Liver (tissue), 7 donors: ENCODE measurements at regions not wholly inside any gene's neighbourhood (a gene's known extent, or its start where the extent isn't known, plus 50 kb on each side); places are given as distances from the start of the nearest gene placed in this dataset.

Source experiments
- DNase-seq: peaks from one replicate; pipeline ENCODE4 v3.0.0-alpha.2; 2017; ENCODE audit warnings: low spot score
- H3K27ac ChIP-seq, 2 donors: one replicate each; pipeline ENCODE4 v1.7.0; 2013; ENCODE audit warnings: inconsistent platforms in 2 of 2, low read length in 2 of 2, control low read depth in 1 of 2, low read depth in 1 of 2, mild to moderate bottlenecking in 1 of 2
- H3K27me3 ChIP-seq, 4 donors: one replicate each; pipeline versions ENCODE4 v1.6.1 to v1.7.0; 2013; ENCODE audit warnings: low read length in 3 of 4, inconsistent platforms in 1 of 4, mild to moderate bottlenecking in 1 of 4, moderate library complexity in 1 of 4; ENCODE audit not compliant: control insufficient read depth in 4 of 4, insufficient read depth in 4 of 4
- H3K36me3 ChIP-seq, 4 donors: one replicate each; pipeline versions ENCODE4 v1.6.1 to v1.7.0; 2013; ENCODE audit warnings: low read length in 3 of 4, mild to moderate bottlenecking in 3 of 4, low read depth in 1 of 4, moderate library complexity in 1 of 4; ENCODE audit not compliant: control insufficient read depth in 4 of 4, insufficient read depth in 3 of 4
- H3K4me1 ChIP-seq, 4 donors: one replicate each; pipeline versions ENCODE4 v1.6.1 to v1.7.0; 2013; ENCODE audit warnings: low read length in 3 of 4, mild to moderate bottlenecking in 3 of 4, moderate library complexity in 1 of 4; ENCODE audit not compliant: control insufficient read depth in 4 of 4, insufficient read depth in 4 of 4
- H3K4me3 ChIP-seq, 3 donors: one replicate each; pipeline versions ENCODE4 v1.6.1 to v1.7.0; 2013; ENCODE audit warnings: low read length in 3 of 3, control low read depth in 1 of 3, low read depth in 1 of 3, mild to moderate bottlenecking in 1 of 3
- H3K9ac ChIP-seq, 2 donors: one replicate each; pipeline ENCODE4 v1.7.0; 2013; ENCODE audit warnings: low read length in 2 of 2, mild to moderate bottlenecking in 2 of 2, moderate library complexity in 2 of 2, control low read depth in 1 of 2, low read depth in 1 of 2
- H3K9me3 ChIP-seq, 4 donors: one replicate each; pipeline versions ENCODE4 v1.6.1 to v1.7.0; 2013; ENCODE audit warnings: low read length in 3 of 4; ENCODE audit not compliant: control insufficient read depth in 4 of 4
- ATF3 ChIP-seq: IDR thresholded peaks from 2 replicates; pipeline ENCODE4 v1.6.1; 2016; ENCODE audit warnings: antibody characterized with exemption
- EGR1 ChIP-seq, 2 donors: IDR thresholded peaks; 2 replicates each; pipeline ENCODE4 v1.6.1; 2016 to 2018; ENCODE audit warnings: antibody characterized with exemption in 2 of 2, low read depth in 2 of 2
- FOXA2 ChIP-seq: IDR thresholded peaks from 2 replicates; pipeline ENCODE4 v1.6.1; 2016; ENCODE audit warnings: antibody characterized with exemption
- HNF4A ChIP-seq, 2 donors: conservative IDR thresholded peaks; 2 replicates each; pipeline ENCODE4 v1.6.1; 2016; ENCODE audit warnings: antibody characterized with exemption in 2 of 2, mild to moderate bottlenecking in 2 of 2
- JUND ChIP-seq, 2 donors: IDR thresholded peaks; 2 replicates each; pipeline ENCODE4 v1.6.1; 2016; ENCODE audit warnings: antibody characterized with exemption in 2 of 2
- MAX ChIP-seq: IDR thresholded peaks from 2 replicates; pipeline ENCODE4 v1.6.1; 2016; ENCODE audit warnings: antibody characterized with exemption
- NR2F2 ChIP-seq: IDR thresholded peaks from 2 replicates; pipeline ENCODE4 v1.6.1; 2016; ENCODE audit warnings: antibody characterized with exemption
- RAD21 ChIP-seq, 2 donors: IDR thresholded peaks; 2 replicates each; pipeline ENCODE4 v1.6.1; 2016; ENCODE audit warnings: antibody characterized with exemption in 2 of 2, mild to moderate bottlenecking in 2 of 2
- REST ChIP-seq: IDR thresholded peaks from 2 replicates; pipeline ENCODE4 v1.6.1; 2016; ENCODE audit warnings: antibody characterized with exemption, mild to moderate bottlenecking
- RXRA ChIP-seq, 2 donors: IDR thresholded peaks; 2 replicates each; pipeline ENCODE4 v1.6.1; 2017 to 2018; ENCODE audit warnings: antibody characterized with exemption in 2 of 2, mild to moderate bottlenecking in 1 of 2
- SP1 ChIP-seq: IDR thresholded peaks from 2 replicates; pipeline ENCODE4 v1.6.1; 2018; ENCODE audit warnings: antibody characterized with exemption, mild to moderate bottlenecking
- TAF1 ChIP-seq: conservative IDR thresholded peaks from 2 replicates; pipeline ENCODE4 v1.6.1; 2016; ENCODE audit warnings: antibody characterized with exemption, mild to moderate bottlenecking
- YY1 ChIP-seq: IDR thresholded peaks from 2 replicates; pipeline ENCODE4 v1.6.1; 2016; ENCODE audit warnings: antibody characterized with exemption, mild to moderate bottlenecking
- ZBTB33 ChIP-seq: IDR thresholded peaks from 2 replicates; pipeline ENCODE4 v1.6.1; 2016; ENCODE audit warnings: antibody characterized with exemption
- WGBS: extraction: QIAGEN DNeasy Blood & Tissue Kit; methylation state at CpG from one replicate; pipeline ENCODE4 v1.1.7; 2013; 5-methylcytosine and 5-hydroxymethylcytosine counted together
- donor health status: healthy.
- donor health status: healthy.
- donor health status: healthy.
- donor health status: healthy.

- no peaks in the 10 kb centered on the region for H3K36me3 ChIP-seq
- no peaks in the 10 kb centered on the region for H3K4me1 ChIP-seq
- no peak for DNase-seq
- TF ChIP-seq REST (no peak), NR2F2 (peak; percentile 40), RAD21 (IDR thresholded peaks at IDR 0.05) (peak in 1 of 2 donors; percentile 11), EGR1 (IDR thresholded peaks at IDR 0.05; ENCODE audit: low read depth in 2 of 2) (no peak), TAF1 (no peak)
- WGBS: 53% methylated on average over 5 of the region's 5 CpGs
- H3K9me3 ChIP-seq: no peaks in the 10 kb centered on the region
- no peak overlapping the region for H3K4me3 ChIP-seq
- H3K27me3 ChIP-seq: no peaks in the 10 kb centered on the region
- H3K9ac ChIP-seq: no peak overlapping the region
- H3K27ac ChIP-seq: no peak overlapping the region
Observed at GRCh38 chr13:39815345-39816111, 160.1 kb downstream of the COG6 start.

- DNase-seq: no peak
- Histone ChIP-seq H3K27me3 (no peaks in the 10 kb centered on the region), H3K27ac (no peak overlapping the region), H3K4me3 (no peak overlapping the region), H3K9me3 (no peaks in the 10 kb centered on the region), H3K36me3 (no peaks in the 10 kb centered on the region), H3K9ac (no peak overlapping the region), H3K4me1 (no peaks in the 10 kb centered on the region)
- WGBS: 92% methylated on average over 6 of the region's 6 CpGs
- no peak for TF ChIP-seq REST
- no peak for TF ChIP-seq HNF4A (conservative IDR thresholded peaks at IDR 0.05)
- no peak for TF ChIP-seq YY1
- no peak for TF ChIP-seq JUND (IDR thresholded peaks at IDR 0.05)
- no peak for TF ChIP-seq FOXA2
- TF ChIP-seq ZBTB33: no peak
- no peak for TF ChIP-seq TAF1
- TF ChIP-seq MAX: no peak
- no peak for TF ChIP-seq RAD21 (IDR thresholded peaks at IDR 0.05)
- TF ChIP-seq ATF3: no peak
- TF ChIP-seq RXRA (IDR thresholded peaks at IDR 0.05): no peak
- no peak for TF ChIP-seq SP1
Observed at GRCh38 chr13:39816936-39817335, 161.5 kb downstream of the COG6 start.
